ENCODE measurements at regions not wholly inside any gene's neighbourhood (a gene's known extent, or its start where the extent isn't known, plus 50 kb on each side); places are given as distances from the start of the nearest gene placed in this dataset.
"Not testable (repeated sequence)": the region's sequence is repeated elsewhere in the genome, so short reads cannot be mapped to it uniquely, and the experiment has no call there.

GRCh38 chr9:95788521-95788991 lies 86.9 kb upstream of the ERCC6L2 start:
- no peaks in the 10 kb centered on the region for H3K9me3 ChIP-seq
- peaks cover 5% of the 10 kb centered on the region; the same call in 1 of the 2 replicates for H3K4me1 ChIP-seq
- TF ChIP-seq Cebpa-rat (IDR thresholded peaks at IDR 0.05) = no peak
- no peaks in the 10 kb centered on the region for H3K36me3 ChIP-seq
- H3K27ac ChIP-seq = no peak overlapping the region
- H3K27me3 ChIP-seq = 0 out of 2 replicates have a peak, but pooled peaks cover 2% of the 10 kb centered on the region
- no peak overlapping the region for H3K9ac ChIP-seq
- H3K4me3 ChIP-seq = no peak overlapping the region
- no peak overlapping the region for H3K4me2 ChIP-seq
- no peaks in the 10 kb centered on the region for H4K20me1 ChIP-seq

DNA sequence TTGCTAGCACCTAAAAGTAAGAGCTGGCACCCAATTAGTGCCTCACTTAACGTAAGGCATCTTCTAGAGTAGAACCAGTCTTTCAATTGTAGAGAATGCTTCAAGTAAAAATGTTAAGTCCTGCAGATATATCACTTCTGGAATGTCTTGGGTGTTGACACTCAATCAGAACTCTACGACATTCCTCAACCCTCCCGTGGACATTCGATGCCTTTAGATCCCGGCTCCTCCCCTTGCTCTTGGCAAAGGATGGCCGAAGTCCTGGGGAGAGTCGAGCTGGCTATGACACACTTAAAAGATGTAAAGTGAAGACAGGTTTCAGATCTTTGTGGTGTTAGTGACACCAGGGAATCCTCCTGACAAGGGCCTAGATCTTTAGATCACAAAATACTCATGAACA lies 87.5 kb upstream of the ERCC6L2 start:
- TF ChIP-seq Cebpa-rat (IDR thresholded peaks at IDR 0.05) = no peak
- H3K36me3 ChIP-seq = no peaks in the 10 kb centered on the region
- H3K9me3 ChIP-seq = no peaks in the 10 kb centered on the region
- peaks cover 5% of the 10 kb centered on the region; the same call in 1 of the 2 replicates for H3K4me1 ChIP-seq
- H3K27me3 ChIP-seq = 0 out of 2 replicates have a peak, but pooled peaks cover 2% of the 10 kb centered on the region
- H3K9ac ChIP-seq = no peak overlapping the region
- H3K4me2 ChIP-seq = no peak overlapping the region
- no peaks in the 10 kb centered on the region for H4K20me1 ChIP-seq
- no peak overlapping the region for H3K4me3 ChIP-seq
- H3K27ac ChIP-seq = no peak overlapping the region

DNA sequence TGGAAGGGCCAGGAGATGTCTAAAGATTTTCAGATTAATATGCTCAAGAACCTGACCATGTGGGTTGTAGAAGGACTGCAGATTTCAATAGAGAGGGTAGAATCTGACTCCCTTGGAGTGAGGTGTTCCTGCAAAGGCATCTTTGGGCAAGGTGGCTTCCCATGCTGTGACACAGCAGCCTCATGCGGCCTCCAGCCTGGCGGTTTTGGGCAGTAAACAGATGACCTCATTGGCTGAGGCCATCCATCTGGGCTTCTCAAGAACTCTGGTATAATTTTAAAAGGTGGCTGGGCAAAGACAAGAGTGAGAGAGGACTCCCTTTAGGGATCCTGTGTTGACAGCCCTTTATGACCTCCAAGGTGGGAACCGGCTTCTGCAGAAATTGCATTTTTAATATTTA lies 90.3 kb upstream of the ERCC6L2 start:
- H3K4me1 ChIP-seq = peaks cover 5% of the 10 kb centered on the region; the same call in 1 of the 2 replicates
- H3K9me3 ChIP-seq = no peaks in the 10 kb centered on the region
- TF ChIP-seq Cebpa-rat (IDR thresholded peaks at IDR 0.05) = no peak
- no peak overlapping the region for H3K9ac ChIP-seq
- H3K4me3 ChIP-seq = no peak overlapping the region
- no peaks in the 10 kb centered on the region for H3K36me3 ChIP-seq
- H3K27ac ChIP-seq = no peak overlapping the region
- H4K20me1 ChIP-seq = no peaks in the 10 kb centered on the region
- H3K27me3 ChIP-seq = 0 out of 2 replicates have a peak, but pooled peaks cover 2% of the 10 kb centered on the region
- H3K4me2 ChIP-seq = no peak overlapping the region

GRCh38 chr9:95784318-95784717 lies 91.2 kb upstream of the ERCC6L2 start:
- no peak overlapping the region for H3K9ac ChIP-seq
- H4K20me1 ChIP-seq = no peaks in the 10 kb centered on the region
- H3K9me3 ChIP-seq = no peaks in the 10 kb centered on the region
- H3K36me3 ChIP-seq = no peaks in the 10 kb centered on the region
- no peak overlapping the region for H3K4me3 ChIP-seq
- 0 out of 2 replicates have a peak, but pooled peaks cover 2% of the 10 kb centered on the region for H3K27me3 ChIP-seq
- H3K4me2 ChIP-seq = no peak overlapping the region
- no peak overlapping the region for H3K27ac ChIP-seq
- peaks cover 5% of the 10 kb centered on the region; the same call in 1 of the 2 replicates for H3K4me1 ChIP-seq
- no peak for TF ChIP-seq Cebpa-rat (IDR thresholded peaks at IDR 0.05)

DNA sequence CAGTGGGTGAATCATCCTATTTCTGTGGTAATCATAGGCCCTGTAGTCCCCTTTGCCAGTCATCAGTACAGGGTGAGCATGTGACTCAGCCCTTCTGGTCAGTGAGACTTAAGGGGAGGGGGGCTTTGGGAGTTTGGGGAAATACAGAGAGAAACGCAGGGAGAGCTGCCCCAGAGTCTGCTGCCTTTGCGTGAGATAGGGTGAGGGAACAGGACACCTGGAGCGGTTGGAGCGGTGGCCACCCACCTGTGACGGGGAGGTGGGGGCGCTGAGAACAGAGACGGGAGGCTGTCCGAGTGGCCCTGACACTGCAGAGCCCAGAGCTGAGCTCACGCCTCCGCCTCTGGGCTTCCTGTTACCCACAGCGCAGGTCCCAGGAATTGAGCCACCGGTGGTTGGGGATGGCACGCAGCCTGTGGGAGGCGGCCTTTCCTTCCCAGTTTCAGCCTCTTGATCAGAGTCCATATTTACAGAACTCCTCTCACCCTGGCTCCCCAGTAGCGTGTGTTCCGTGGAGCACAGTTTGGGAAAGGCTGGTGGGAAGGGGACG lies 92.0 kb upstream of the ERCC6L2 start:
- Histone ChIP-seq H3K27me3 (0 out of 2 replicates have a peak, but pooled peaks cover 2% of the 10 kb centered on the region), H3K4me3 (no peak overlapping the region), H3K4me1 (peaks cover 5% of the 10 kb centered on the region; the same call in 1 of the 2 replicates), H3K27ac (no peak overlapping the region), H3K36me3 (no peaks in the 10 kb centered on the region), H3K4me2 (no peak overlapping the region), H3K9me3 (no peaks in the 10 kb centered on the region), H4K20me1 (no peaks in the 10 kb centered on the region), H3K9ac (no peak overlapping the region)
- no peak for TF ChIP-seq Cebpa-rat (IDR thresholded peaks at IDR 0.05)

DNA sequence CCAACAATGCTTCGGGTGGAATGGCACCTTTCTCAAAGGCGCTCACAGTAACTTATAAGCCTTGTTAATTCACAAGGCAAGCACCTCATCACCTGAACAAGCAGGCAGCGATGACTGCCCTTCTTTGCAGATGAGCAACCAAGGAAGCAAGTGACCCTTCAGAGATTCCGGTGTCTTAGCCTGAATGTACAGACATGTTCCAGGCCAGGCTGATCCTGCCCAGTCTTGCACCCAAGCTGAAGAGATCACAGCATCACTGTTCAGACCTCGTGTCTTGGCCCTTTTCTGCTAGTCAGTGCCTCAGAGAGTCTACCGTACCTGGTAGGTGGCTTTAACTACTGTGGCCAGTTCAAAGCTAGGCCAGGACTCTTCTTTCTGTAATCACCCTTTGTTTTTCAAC lies 94.7 kb upstream of the ERCC6L2 start:
- no peaks in the 10 kb centered on the region for H3K36me3 ChIP-seq
- H3K4me3 ChIP-seq = no peak overlapping the region
- H3K9me3 ChIP-seq = no peaks in the 10 kb centered on the region
- H4K20me1 ChIP-seq = no peaks in the 10 kb centered on the region
- no peak overlapping the region for H3K9ac ChIP-seq
- no peak for TF ChIP-seq Cebpa-rat (IDR thresholded peaks at IDR 0.05)
- peaks cover 7% of the 10 kb centered on the region; the same call in 1 of the 2 replicates for H3K4me1 ChIP-seq
- H3K27ac ChIP-seq = no peak overlapping the region
- no peaks in the 10 kb centered on the region for H3K27me3 ChIP-seq
- H3K4me2 ChIP-seq = no peak overlapping the region

DNA sequence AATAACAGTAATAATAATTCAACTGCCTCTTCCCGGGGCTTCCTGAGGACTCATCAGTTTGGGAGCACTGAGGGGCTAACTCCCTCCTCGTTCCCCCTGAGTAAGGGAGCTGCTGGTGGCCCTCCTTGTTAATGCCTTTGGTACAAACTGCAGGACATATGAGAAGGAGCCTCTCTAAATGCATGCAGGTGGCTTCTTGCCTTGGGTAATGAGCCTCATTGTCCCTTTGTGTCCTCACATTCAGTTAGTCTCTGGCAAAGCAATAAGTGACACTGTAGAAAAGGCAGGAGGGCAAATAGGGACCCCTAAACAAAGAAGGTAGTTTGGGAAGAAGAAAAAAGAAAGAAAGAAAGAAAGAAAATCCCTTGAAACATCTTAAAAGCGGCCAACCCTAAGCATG lies 95.4 kb upstream of the ERCC6L2 start:
- Histone ChIP-seq H3K4me2 (no peak overlapping the region), H3K27me3 (no peaks in the 10 kb centered on the region), H3K4me3 (no peak overlapping the region), H3K4me1 (peaks cover 7% of the 10 kb centered on the region; the same call in 1 of the 2 replicates), H3K9ac (no peak overlapping the region), H3K27ac (no peak overlapping the region), H4K20me1 (no peaks in the 10 kb centered on the region), H3K9me3 (no peaks in the 10 kb centered on the region), H3K36me3 (no peaks in the 10 kb centered on the region)
- TF ChIP-seq Cebpa-rat (IDR thresholded peaks at IDR 0.05) = no peak

GRCh38 chr9:95779597-95779996 lies 95.9 kb upstream of the ERCC6L2 start:
- not testable (repeated sequence) for H3K4me1 ChIP-seq, H3K4me3 ChIP-seq, H3K27ac ChIP-seq, H3K36me3 ChIP-seq, H4K20me1 ChIP-seq, H3K9ac ChIP-seq, H3K9me3 ChIP-seq, H3K27me3 ChIP-seq, H3K4me2 ChIP-seq

GRCh38 chr9:95778957-95779356 lies 96.5 kb upstream of the ERCC6L2 start:
- Histone ChIP-seq H3K4me3 (no peak overlapping the region), H3K9ac (no peak overlapping the region), H3K9me3 (no peaks in the 10 kb centered on the region), H3K4me1 (peaks cover 7% of the 10 kb centered on the region; the same call in 1 of the 2 replicates), H3K36me3 (no peaks in the 10 kb centered on the region), H4K20me1 (no peaks in the 10 kb centered on the region), H3K27me3 (no peaks in the 10 kb centered on the region), H3K4me2 (no peak overlapping the region), H3K27ac (no peak overlapping the region)
- TF ChIP-seq Cebpa-rat (IDR thresholded peaks at IDR 0.05) = 0 out of 2 replicates have a peak, but pooled peaks have one; percentile 40

GRCh38 chr9:95777136-95777535 lies 98.4 kb upstream of the ERCC6L2 start:
- Histone ChIP-seq H3K9me3 (no peaks in the 10 kb centered on the region), H3K27ac (no peak overlapping the region), H3K4me1 (peaks cover 7% of the 10 kb centered on the region; the same call in 1 of the 2 replicates), H3K9ac (no peak overlapping the region), H3K4me2 (peak overlapping the region; percentile 27; the same call in 1 of the 2 replicates), H4K20me1 (no peaks in the 10 kb centered on the region), H3K36me3 (no peaks in the 10 kb centered on the region), H3K4me3 (no peak overlapping the region), H3K27me3 (no peaks in the 10 kb centered on the region)
- no peak for TF ChIP-seq Cebpa-rat (IDR thresholded peaks at IDR 0.05)
